ENCODE measurements at regions not wholly inside any gene's neighbourhood (a gene's known extent, or its start where the extent isn't known, plus 50 kb on each side); places are given as distances from the start of the nearest gene placed in this dataset.

DNA sequence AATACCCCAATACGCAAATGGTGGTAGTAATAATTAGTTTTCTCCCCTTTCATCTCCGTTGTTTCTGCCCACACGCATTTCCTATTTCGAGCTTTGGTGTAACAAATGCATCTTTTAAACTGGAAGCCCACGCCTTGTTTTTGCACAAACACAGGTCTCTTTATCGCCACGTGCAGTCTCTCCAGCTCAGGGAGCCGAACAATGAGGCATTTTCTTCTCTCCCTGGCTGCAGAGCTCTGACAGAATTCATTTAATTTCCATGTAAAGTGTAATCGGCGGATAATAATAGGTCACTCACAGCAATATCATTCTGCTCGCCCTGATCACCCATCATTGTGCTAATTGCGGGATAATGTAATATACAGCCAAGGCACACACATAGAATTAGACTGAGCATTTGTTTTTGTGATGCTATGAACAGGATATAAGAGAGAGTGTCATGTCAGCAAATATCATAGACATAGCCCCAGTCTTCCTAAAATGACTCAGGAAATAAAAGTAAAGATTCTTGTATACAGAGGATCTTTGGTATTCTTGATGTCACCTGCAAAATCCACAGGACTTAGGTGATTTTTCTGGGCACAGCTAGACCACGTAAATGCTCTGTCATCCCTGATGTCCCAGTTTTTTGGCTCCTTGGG, 452.6 kb upstream of the CDH11 start:
- TF ChIP-seq, protein P1, sequence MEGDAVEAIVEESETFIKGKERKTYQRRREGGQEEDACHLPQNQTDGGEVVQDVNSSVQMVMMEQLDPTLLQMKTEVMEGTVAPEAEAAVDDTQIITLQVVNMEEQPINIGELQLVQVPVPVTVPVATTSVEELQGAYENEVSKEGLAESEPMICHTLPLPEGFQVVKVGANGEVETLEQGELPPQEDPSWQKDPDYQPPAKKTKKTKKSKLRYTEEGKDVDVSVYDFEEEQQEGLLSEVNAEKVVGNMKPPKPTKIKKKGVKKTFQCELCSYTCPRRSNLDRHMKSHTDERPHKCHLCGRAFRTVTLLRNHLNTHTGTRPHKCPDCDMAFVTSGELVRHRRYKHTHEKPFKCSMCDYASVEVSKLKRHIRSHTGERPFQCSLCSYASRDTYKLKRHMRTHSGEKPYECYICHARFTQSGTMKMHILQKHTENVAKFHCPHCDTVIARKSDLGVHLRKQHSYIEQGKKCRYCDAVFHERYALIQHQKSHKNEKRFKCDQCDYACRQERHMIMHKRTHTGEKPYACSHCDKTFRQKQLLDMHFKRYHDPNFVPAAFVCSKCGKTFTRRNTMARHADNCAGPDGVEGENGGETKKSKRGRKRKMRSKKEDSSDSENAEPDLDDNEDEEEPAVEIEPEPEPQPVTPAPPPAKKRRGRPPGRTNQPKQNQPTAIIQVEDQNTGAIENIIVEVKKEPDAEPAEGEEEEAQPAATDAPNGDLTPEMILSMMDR (IDR thresholded peaks at IDR 0.05) = no peak
- no peak for TF ChIP-seq POLR2AphosphoS5 (IDR thresholded peaks at IDR 0.05)
